ENCODE measurements at regions not wholly inside any gene's neighbourhood (a gene's known extent, or its start where the extent isn't known, plus 50 kb on each side); places are given as distances from the start of the nearest gene placed in this dataset.

DNA sequence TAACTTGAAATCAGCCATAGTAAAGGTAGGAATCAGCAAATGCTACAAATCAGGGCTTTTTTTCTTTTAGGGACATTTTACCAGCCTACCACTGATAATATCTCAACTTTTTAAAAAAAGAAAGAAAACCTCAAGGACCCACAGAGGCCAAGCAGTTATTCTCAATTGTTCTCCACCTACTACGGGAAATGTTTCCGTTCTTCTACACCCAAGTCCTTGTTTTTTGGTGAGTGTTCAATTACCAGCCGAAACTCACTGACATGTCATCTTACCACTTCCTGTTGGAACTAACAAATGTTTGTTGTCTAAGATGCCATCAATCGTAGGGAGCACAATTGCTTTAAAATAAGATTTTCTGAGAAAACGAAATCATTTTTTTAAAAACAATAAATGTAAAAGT lies 50.2 kb upstream of the CDK1 start:
- Mint-ChIP-seq H3K9me3 (no peaks in the 10 kb centered on the region), H3K36me3 (ENCODE audit: low read depth) (peaks cover 3% of the 10 kb centered on the region), H3K27me3 (ENCODE audit: low read depth) (peaks cover 2% of the 10 kb centered on the region), H3K4me3 (peak overlapping the region; percentile 71), H3K27ac (peak overlapping the region; percentile 91), H3K4me1 (ENCODE audit: low read depth) (peaks cover 60% of the 10 kb centered on the region)
- no peak for DNase-seq
- CTCF ChIA-PET = no interaction called here
- intact Hi-C loops (cut with micrococcal nuclease) = loop anchor here (1.0 to 5.0 kb wide), 5 partner anchors 23 to 846 kb away; no protein-coding TSS in a partner anchor

DNA sequence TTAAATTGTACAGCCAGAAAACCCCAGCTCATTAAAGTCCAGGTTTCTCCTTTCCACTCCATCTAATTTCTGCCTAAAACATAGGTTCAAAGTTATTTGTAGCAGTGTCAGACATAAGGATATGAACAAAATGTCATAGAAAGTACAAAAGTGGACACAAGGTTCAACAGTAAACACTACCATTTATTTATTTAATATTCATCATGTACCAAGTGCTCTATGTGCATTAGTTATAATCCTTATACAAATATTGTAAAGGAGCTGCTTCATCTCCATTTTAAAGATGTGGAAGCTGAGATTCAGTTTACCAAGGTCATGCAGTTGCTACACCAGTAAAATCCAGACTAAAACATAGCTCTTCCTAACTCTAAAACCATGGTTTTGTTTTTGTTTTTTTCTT lies 52.0 kb upstream of the CDK1 start:
- intact Hi-C loops (cut with micrococcal nuclease) = loop anchor here (5.0 kb wide), 1 partner anchor 844 kb away; no protein-coding TSS in a partner anchor
- Mint-ChIP-seq H3K27me3 (ENCODE audit: low read depth) (no peaks in the 10 kb centered on the region), H3K36me3 (ENCODE audit: low read depth) (peaks cover 3% of the 10 kb centered on the region), H3K4me3 (peak overlapping the region; percentile 4), H3K9me3 (no peaks in the 10 kb centered on the region), H3K4me1 (ENCODE audit: low read depth) (peaks cover 61% of the 10 kb centered on the region), H3K27ac (peak overlapping the region; percentile 91)
- no peak for DNase-seq
- CTCF ChIA-PET = interaction anchor here (0.6 to 1.0 kb wide), 2 partner anchors 281 to 536 kb away, joined by 4 to 6 read pairs; no protein-coding TSS in a partner anchor

DNA sequence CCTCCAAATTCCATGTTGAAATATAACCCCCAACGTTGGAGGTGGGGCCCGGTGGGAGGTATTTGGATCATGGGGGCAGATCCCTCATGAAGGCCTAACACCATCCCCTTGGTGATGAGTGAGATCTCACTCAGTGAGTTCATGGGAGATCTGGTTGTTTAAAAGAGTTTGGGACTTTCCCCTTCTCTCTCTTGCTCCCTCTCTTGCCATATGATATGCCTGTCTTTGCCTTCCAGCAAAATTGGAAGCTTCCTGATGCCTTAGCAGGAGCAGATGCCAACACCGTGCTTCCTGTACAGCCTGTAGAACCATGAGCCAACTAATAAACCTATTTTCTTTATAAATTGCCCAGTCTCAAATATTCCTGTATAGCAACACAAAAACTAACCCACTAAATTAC lies 55.7 kb upstream of the CDK1 start:
- Mint-ChIP-seq H3K27me3 (ENCODE audit: low read depth) (no peaks in the 10 kb centered on the region), H3K36me3 (ENCODE audit: low read depth) (peaks cover 3% of the 10 kb centered on the region), H3K4me3 (no peak overlapping the region), H3K27ac (no peak overlapping the region), H3K9me3 (no peaks in the 10 kb centered on the region), H3K4me1 (ENCODE audit: low read depth) (peaks cover 46% of the 10 kb centered on the region)
- CTCF ChIA-PET = interaction anchor here (0.9 to 1.1 kb wide), 2 partner anchors 8 to 9 kb away, joined by 3 to 7 read pairs; no protein-coding TSS in a partner anchor
- no peak for DNase-seq
- intact Hi-C loops (cut with micrococcal nuclease) = no loop called here

DNA sequence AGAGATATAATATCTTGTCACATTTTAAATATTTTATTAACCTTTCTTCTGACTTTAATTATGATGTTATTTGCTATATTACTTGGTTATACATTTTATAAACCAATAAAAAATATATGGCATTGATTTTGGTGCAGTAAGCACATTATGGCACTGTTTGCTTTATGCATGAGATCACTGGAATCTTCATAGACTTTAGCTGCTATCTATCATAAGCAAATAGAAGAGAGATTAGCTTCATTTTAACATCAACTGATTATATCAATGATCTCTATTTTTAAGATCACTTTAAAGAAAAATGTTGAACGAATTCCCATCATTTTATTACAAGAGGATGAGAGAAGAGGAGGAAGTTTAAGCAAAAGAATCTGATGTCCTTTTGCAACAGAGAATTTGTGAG lies 58.6 kb upstream of the CDK1 start:
- Mint-ChIP-seq H3K4me1 (ENCODE audit: low read depth) (peaks cover 25% of the 10 kb centered on the region), H3K36me3 (ENCODE audit: low read depth) (peaks cover 3% of the 10 kb centered on the region), H3K27ac (no peak overlapping the region), H3K27me3 (ENCODE audit: low read depth) (no peaks in the 10 kb centered on the region), H3K9me3 (no peaks in the 10 kb centered on the region), H3K4me3 (no peak overlapping the region)
- intact Hi-C loops (cut with micrococcal nuclease) = no loop called here
- no peak for DNase-seq
- CTCF ChIA-PET = no interaction called here

DNA sequence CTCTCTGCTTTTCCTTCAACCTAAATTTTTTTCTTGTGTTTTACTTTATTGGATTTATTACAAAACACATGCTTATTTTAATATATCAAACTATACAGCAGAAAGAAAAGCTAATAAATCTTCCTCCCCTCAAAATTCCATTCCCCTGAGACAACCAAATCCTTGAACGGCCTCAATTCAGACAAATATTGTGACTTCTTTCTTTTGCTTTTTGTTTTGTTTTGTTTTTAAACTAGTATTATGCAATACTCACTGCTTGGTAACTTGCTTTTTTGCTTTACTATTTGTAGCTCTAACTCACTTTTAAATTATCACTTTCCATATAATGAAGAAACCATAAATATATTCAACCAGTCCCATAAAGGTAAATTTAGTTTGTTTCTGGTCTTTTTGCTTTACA lies 59.4 kb upstream of the CDK1 start:
- DNase-seq = no peak
- Mint-ChIP-seq H3K27ac (no peak overlapping the region), H3K36me3 (ENCODE audit: low read depth) (peaks cover 5% of the 10 kb centered on the region), H3K4me1 (ENCODE audit: low read depth) (peaks cover 32% of the 10 kb centered on the region), H3K27me3 (ENCODE audit: low read depth) (no peaks in the 10 kb centered on the region), H3K4me3 (no peak overlapping the region), H3K9me3 (no peaks in the 10 kb centered on the region)
- CTCF ChIA-PET = no interaction called here
- intact Hi-C loops (cut with micrococcal nuclease) = no loop called here

DNA sequence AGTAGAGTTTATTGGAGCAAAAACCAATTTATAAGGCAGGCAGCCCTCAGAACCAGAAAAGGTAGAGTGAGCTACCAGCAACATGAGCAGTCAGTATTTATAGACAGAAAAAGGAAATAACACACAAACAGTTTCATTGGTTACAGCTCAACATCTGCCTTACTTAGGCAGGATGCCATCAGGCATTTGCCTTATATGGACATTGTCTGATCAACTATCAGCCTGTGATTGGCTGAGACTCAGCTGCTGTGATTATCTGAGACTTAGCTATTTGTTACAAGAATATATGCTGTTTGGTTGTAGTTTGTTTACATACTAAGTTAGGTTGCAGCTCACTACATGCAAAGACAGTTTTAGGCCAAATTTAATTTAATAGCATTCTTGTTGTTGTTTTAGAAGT lies 60.4 kb upstream of the CDK1 start:
- Mint-ChIP-seq H3K36me3 (ENCODE audit: low read depth) (peaks cover 2% of the 10 kb centered on the region), H3K4me3 (no peak overlapping the region), H3K9me3 (no peaks in the 10 kb centered on the region), H3K27me3 (ENCODE audit: low read depth) (no peaks in the 10 kb centered on the region), H3K27ac (no peak overlapping the region), H3K4me1 (ENCODE audit: low read depth) (peaks cover 29% of the 10 kb centered on the region)
- no peak for DNase-seq
- CTCF ChIA-PET = no interaction called here
- intact Hi-C loops (cut with micrococcal nuclease) = no loop called here

DNA sequence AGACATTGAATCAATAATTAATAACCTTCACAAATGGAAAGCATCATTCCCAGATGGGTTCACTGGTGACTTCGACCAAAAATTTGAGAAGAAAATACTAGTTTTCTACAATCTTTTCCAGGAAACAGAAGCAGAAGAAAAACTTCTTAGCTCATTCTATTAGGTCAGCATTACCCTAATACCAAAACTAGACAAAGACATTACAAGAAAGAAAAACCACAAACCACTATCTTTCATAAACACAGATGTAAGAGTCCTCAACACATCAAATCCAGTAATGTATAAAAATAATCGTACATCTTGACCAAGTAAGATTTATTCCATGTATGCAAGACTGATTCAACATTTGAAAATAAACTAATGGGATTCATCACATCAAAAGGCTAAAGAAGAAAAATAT lies 64.0 kb upstream of the CDK1 start:
- Mint-ChIP-seq H3K4me1 (ENCODE audit: low read depth) (peaks cover 22% of the 10 kb centered on the region), H3K9me3 (peaks cover 2% of the 10 kb centered on the region), H3K36me3 (ENCODE audit: low read depth) (peaks cover 2% of the 10 kb centered on the region), H3K27me3 (ENCODE audit: low read depth) (no peaks in the 10 kb centered on the region), H3K27ac (peak overlapping the region; percentile 20), H3K4me3 (no peak overlapping the region)
- no peak for DNase-seq
- intact Hi-C loops (cut with micrococcal nuclease) = loop anchor here (5.0 kb wide), 1 partner anchor 832 kb away; no protein-coding TSS in a partner anchor
- CTCF ChIA-PET = interaction anchor here (0.6 to 2.0 kb wide), 4 partner anchors 9 to 55 kb away, joined by 3 to 7 read pairs (median 4); no protein-coding TSS in a partner anchor

DNA sequence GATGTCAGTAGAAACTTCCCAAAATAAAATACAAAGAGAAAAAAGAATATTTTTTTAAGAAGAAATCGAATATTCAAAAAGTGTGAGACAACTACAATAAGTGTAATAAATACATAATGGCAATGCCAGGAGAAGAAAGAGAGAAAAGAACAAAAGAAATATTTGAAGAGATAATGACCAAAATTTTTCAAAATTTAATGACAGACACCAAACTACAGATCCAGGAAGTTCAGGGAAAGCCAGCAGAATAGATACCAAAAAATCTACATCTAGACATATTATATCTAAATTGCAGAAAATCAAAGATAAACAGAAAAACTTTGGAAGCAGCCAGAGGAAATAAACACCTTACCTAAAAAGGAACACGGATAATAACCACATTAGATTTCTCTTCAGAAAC lies 66.8 kb upstream of the CDK1 start:
- DNase-seq = no peak
- H3K36me3 Mint-ChIP-seq (ENCODE audit: low read depth) = peaks cover 4% of the 10 kb centered on the region
- intact Hi-C loops (cut with micrococcal nuclease) = loop anchor here (5.0 kb wide), 1 partner anchor 829 kb away; no protein-coding TSS in a partner anchor
- H3K9me3 Mint-ChIP-seq = peaks cover 2% of the 10 kb centered on the region
- H3K27me3 Mint-ChIP-seq (ENCODE audit: low read depth) = no peaks in the 10 kb centered on the region
- CTCF ChIA-PET = no interaction called here
- no peak overlapping the region for H3K4me3 Mint-ChIP-seq
- no peak overlapping the region for H3K27ac Mint-ChIP-seq
- H3K4me1 Mint-ChIP-seq (ENCODE audit: low read depth) = peaks cover 31% of the 10 kb centered on the region

DNA sequence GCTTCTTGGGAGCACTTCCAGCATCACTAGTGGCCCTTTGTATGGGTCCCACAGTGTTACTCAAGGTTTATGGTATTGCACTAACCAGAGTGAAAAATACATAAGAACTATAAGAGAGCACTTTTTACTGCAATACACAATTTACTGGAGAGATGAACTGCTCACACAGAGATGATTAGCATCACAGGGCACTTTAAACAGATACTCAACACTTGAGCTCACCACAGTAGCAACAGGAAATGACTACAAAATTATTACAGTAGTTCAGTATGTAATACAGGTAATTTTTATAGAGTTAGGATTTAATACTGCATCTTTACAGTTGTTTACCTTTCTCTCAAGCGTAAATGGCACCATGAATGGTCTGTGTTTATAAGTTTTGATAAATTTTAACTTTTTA lies 68.2 kb upstream of the CDK1 start:
- peaks cover 2% of the 10 kb centered on the region for H3K9me3 Mint-ChIP-seq
- peak overlapping the region; percentile 13 for H3K27ac Mint-ChIP-seq
- DNase-seq = no peak
- H3K4me1 Mint-ChIP-seq (ENCODE audit: low read depth) = peaks cover 41% of the 10 kb centered on the region
- CTCF ChIA-PET = no interaction called here
- intact Hi-C loops (cut with micrococcal nuclease) = loop anchor here (5.0 kb wide), 1 partner anchor 828 kb away; no protein-coding TSS in a partner anchor
- H3K36me3 Mint-ChIP-seq (ENCODE audit: low read depth) = peaks cover 4% of the 10 kb centered on the region
- H3K27me3 Mint-ChIP-seq (ENCODE audit: low read depth) = no peaks in the 10 kb centered on the region
- H3K4me3 Mint-ChIP-seq = no peak overlapping the region

DNA sequence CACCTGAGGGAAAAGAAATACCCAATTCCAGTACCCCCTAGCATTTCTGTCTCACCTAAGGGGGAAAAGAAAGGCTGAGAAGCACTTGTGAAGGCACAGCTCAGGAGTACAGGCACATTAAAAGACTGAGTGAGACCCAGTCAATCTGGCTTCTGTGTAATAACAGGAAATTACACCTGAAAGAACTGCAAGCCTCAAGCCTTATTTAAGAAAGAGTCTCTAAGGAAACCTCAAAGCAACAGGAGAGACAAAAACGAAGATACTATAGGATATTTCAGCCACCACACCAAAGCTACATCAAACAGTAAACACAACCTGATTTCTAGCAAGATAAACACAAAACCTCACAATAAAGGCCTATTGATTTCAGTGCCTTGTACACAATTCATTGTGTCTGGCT lies 69.6 kb upstream of the CDK1 start:
- no peak for DNase-seq
- Mint-ChIP-seq H3K9me3 (peaks cover 2% of the 10 kb centered on the region), H3K27ac (peak overlapping the region; percentile 32), H3K27me3 (ENCODE audit: low read depth) (no peaks in the 10 kb centered on the region), H3K4me3 (no peak overlapping the region), H3K4me1 (ENCODE audit: low read depth) (peaks cover 43% of the 10 kb centered on the region), H3K36me3 (ENCODE audit: low read depth) (peaks cover 2% of the 10 kb centered on the region)
- intact Hi-C loops (cut with micrococcal nuclease) = loop anchor here (2.0 kb wide), 1 partner anchor 136 kb away; no protein-coding TSS in a partner anchor
- CTCF ChIA-PET = no interaction called here

DNA sequence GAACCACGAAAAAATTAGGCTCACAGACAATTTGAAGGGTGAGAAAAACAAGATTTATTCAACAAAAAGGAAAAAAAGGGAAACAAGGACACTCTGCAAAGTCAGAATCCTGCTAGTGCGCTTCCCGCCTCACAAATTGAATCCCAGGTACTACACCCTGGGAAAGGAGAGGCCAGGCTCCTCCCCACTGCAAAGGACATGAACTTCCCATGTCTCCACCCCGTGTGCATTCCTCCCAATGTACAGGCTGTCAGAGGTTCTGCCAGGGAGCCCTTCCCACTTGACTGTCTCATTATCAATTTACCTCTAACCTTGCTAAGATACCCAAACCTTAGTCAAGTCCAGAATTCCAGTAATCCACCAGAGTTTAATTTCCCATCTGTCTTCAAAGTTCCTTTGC lies 70.4 kb upstream of the CDK1 start:
- peaks cover 2% of the 10 kb centered on the region for H3K36me3 Mint-ChIP-seq (ENCODE audit: low read depth)
- H3K27me3 Mint-ChIP-seq (ENCODE audit: low read depth) = no peaks in the 10 kb centered on the region
- no peak overlapping the region for H3K27ac Mint-ChIP-seq
- intact Hi-C loops (cut with micrococcal nuclease) = loop anchor here (2.0 kb wide), 1 partner anchor 135 kb away; no protein-coding TSS in a partner anchor
- CTCF ChIA-PET = interaction anchor here (0.7 kb wide), 1 partner anchor 55 kb away, joined by 3 read pairs; no protein-coding TSS in a partner anchor
- peaks cover 41% of the 10 kb centered on the region for H3K4me1 Mint-ChIP-seq (ENCODE audit: low read depth)
- no peak for DNase-seq
- H3K4me3 Mint-ChIP-seq = no peak overlapping the region
- H3K9me3 Mint-ChIP-seq = peaks cover 2% of the 10 kb centered on the region

DNA sequence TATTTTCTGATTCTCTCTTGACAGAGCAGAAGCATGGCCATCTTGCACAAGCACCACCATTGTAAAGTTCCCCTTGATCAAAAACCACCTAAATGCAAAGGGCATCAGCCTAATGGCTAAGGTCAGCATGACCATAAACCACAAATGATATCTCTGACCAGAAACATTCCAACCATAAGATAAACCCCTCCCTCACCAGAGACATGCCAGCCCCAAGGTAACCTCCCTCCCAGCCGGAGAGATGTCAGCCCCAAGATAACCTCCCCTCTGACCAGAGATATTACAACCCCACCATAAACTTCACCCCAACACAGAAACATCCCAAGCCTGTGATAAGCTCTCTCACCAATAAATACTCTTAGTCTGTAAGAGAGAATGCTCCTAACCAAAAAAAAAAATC lies 72.1 kb upstream of the CDK1 start:
- Mint-ChIP-seq H3K9me3 (no peaks in the 10 kb centered on the region), H3K27me3 (ENCODE audit: low read depth) (no peaks in the 10 kb centered on the region), H3K4me3 (no peak overlapping the region), H3K27ac (no peak overlapping the region), H3K4me1 (ENCODE audit: low read depth) (peaks cover 49% of the 10 kb centered on the region), H3K36me3 (ENCODE audit: low read depth) (peaks cover 2% of the 10 kb centered on the region)
- DNase-seq = no peak
- CTCF ChIA-PET = interaction anchor here (0.7 kb wide), 1 partner anchor 910 kb away, joined by 3 read pairs; no protein-coding TSS in a partner anchor
- intact Hi-C loops (cut with micrococcal nuclease) = no loop called here

DNA sequence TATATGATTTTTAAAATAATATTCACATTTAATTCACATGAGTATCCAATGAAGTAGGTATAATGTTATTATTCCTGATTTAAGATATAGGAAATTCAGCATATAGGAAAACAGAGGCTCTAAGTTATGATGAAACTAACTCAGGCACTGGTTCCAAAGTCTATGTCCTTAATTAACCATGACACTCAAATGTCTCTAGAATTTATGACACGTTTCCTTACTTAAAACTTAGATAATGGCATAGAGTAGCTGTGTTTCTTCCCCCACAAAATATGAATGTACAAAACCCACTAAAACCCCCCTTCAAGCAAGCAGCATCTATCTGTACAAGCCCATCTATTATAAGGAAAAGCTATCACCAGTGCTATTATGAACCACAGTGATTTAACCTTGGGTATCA lies 72.9 kb upstream of the CDK1 start:
- H3K4me1 Mint-ChIP-seq (ENCODE audit: low read depth) = peaks cover 50% of the 10 kb centered on the region
- H3K27me3 Mint-ChIP-seq (ENCODE audit: low read depth) = no peaks in the 10 kb centered on the region
- intact Hi-C loops (cut with micrococcal nuclease) = loop anchor here (1.0 kb wide), 1 partner anchor 23 kb away; no protein-coding TSS in a partner anchor
- CTCF ChIA-PET = no interaction called here
- no peak overlapping the region for H3K27ac Mint-ChIP-seq
- no peaks in the 10 kb centered on the region for H3K9me3 Mint-ChIP-seq
- H3K4me3 Mint-ChIP-seq = no peak overlapping the region
- peaks cover 2% of the 10 kb centered on the region for H3K36me3 Mint-ChIP-seq (ENCODE audit: low read depth)
- no peak for DNase-seq
